Caki2 (cell line): ENCODE measurements at regions not wholly inside any gene's neighbourhood (a gene's known extent, or its start where the extent isn't known, plus 50 kb on each side); places are given as distances from the start of the nearest gene placed in this dataset.

Experiments
- DNase-seq: peaks from one replicate; pipeline ENCODE4 v3.0.0-alpha.2; 2015; ENCODE audit warnings: low read depth
- in situ Hi-C: cut with HindIII; loops from 2 replicates; pipeline ENCODE4 v1.10.0; 2016; ENCODE audit warnings: low sequenced_read_pairs, low pct_unique_long_range_greater_than_20kb, mixed read lengths

DNA sequence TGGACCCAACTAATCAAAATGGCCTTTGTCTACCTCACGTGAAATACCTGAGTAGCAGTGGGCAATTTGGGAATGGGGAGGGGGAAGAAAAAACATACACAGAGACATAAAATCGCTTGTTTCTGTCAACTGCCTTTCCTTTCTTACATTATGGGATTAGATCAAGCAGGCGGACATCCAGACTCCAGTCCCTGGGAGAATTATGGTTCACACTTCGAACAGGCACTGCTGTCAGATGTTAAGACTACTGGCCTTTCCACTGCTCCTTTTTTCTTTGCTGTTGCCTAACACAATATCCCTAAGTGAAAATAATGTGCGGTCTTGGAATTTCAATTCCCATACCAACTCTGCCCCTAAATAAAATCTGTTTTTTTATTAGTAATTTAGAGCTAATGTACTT is 1719.7 kb upstream of the SLC10A2 start:
- in situ Hi-C loops = no loop called here
- DNase-seq = no peak

DNA sequence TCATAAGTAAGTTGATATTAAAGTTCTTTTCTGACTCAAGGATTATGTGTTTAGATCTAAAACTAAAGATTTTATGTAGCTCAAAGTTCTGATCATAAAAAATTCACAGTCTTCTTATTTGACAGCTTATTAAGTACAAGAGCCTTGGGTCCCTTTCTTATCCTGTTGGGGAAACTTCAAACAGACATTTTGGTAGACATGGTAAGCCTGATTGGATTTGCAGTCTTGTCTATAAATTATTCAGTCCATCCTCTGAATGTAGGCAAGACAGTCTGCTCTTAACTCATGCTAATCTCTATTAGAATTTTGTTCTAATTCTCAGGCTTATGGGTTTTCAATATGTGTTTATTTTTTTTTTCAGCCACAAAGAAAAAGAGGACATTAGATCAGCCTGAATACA is 1718.7 kb upstream of the SLC10A2 start:
- in situ Hi-C loops = no loop called here
- DNase-seq = no peak

DNA sequence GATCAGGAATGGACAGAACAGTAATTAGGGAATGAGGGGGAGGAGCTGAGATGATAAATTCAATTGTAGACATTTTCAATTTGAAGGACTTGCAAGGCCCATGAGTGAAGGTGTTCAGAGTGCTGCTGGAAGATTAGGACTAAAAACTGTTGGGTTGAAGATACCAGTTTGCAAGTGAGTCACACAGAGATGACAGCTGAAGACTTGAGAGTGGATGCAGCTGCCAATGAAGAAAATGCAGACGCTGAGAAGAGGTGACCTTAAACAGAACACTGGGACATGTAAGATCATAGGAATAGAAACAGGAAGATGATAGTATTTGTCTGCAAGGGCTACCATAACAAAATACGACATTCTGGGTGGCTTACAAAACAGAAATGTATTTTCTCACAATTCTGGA is 1716.5 kb upstream of the SLC10A2 start:
- in situ Hi-C loops = no loop called here
- DNase-seq = no peak

DNA sequence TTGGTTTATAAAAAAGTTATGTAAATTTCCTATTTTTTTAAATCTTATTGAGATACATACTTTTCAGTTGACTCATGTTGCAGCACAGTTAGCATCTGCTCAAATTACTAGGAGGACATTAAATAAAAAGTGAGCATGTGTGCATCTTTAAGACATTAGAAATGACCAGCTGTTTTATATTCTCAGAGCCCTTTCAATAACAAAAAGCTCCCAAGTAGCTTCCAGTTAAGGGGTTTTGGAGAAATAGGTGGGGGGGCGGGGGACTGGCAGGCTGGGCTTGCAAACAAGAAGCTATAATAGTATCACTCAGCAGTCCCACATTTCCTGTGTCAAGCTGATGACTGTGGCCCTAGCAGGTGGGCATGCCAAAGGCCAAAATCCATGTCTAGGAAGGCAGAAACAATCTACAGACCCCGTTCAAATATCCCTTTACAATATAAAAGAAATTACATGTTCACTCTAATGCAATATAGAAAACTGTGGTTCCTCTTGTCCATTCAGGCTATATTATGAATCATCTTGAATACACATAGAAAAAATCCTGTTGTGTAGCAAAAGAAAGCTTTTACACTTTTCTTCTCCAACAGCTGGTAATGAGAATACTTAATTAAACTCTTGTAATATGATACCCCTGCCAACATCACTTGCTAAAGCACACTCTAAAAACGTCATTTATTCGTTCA is 1713.2 kb upstream of the SLC10A2 start:
- no peak for DNase-seq
- in situ Hi-C loops = no loop called here

DNA sequence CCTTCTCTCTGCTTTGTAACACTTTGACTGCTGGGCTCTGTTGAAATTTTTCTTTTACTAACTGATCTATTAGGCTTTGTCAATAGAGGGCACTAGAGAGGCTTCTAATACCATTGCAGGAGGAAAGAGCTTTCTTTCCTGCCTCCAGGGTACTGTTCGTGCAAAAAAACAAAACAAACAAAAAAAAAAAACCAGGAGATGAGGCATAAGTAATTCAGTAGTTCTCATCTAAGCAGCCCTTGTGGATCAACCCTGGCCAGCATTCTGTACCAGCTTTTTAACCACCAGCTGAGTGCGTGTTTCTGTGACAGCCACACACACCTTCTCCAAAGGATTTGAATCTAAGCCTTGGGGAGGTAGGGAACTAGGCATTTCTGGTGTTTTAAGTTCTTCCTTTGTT is 1707.6 kb upstream of the SLC10A2 start:
- peak; percentile 59 for DNase-seq

DNA sequence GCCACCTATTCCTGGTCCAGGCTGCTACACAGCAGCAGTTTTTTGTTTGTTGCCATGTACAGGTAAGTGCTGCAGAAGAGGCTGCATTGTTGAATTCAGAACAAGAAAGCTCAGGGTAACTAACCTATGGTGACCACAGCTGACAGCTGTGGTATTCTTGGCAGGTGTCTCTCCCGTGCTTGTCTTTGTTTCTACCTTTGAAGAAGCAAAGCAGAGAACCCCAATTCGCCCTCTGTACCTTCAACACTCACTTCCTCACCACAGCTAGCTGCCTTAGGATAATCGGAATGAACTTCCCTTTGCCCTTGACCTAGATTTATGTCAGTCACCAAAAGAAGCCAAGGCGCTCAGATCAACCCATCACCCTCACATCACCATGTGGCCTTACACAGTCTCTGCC is 1703.3 kb upstream of the SLC10A2 start:
- DNase-seq = no peak
- in situ Hi-C loops = no loop called here

More for the DNA sequence above, 1707.6 kb upstream of the SLC10A2 start:
- in situ Hi-C loops = no loop called here

DNA sequence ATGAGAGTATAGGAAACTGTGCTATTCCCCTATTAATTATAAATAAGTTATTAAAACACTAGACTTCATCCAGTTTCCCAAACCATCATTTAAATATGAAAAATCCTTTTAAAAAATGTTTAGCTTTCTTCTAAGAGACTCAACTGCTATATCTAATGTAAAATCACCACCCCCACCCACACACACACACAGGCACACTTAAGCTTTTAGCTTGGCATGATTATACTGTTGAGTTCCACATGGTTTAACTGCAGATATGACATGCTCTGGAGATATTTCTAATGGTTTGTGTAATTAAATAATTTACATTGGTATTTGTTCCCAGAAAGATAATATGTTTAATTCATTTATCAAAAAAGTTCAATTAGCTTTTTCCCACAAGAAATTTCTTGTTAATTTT is 1700.1 kb upstream of the SLC10A2 start:
- in situ Hi-C loops = no loop called here
- no peak for DNase-seq

DNA sequence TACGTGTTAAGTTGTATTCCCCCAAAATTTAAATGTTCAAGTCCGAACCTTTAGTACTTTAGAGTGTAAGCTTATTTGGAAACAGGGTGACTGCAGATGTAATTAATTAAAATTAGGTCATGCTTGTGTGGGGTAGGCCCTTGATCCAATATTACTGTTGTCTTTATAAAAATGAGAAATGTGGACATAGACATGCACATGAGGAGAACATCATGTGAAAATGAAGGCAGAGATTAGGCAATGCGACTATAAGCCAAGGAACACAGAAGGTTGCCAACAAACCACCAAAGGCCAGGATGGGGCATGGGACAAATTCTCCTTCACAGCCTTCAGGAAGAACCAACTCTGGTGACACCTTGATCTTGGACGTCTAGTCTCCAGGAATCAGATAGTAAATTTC is 1698.4 kb upstream of the SLC10A2 start:
- in situ Hi-C loops = no loop called here
- no peak for DNase-seq

DNA sequence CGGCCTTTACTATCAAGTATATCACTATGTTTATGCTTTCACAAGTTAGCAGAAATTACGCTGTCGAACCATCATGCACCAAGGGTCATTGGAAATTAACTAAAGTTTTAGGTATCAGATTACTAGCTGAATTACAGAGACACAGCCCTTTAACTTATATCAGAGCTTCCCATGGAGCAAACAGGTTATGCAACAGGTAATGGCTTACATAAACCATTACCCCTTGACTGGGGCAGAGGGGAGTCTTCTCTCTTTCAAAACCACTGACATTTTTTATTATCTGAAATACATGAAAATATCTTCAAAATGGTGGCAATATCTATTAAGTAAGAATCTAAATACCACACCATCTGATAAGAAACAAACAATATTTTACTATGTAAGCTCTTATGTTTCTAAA is 1692.9 kb upstream of the SLC10A2 start:
- DNase-seq = no peak
- in situ Hi-C loops = no loop called here

DNA sequence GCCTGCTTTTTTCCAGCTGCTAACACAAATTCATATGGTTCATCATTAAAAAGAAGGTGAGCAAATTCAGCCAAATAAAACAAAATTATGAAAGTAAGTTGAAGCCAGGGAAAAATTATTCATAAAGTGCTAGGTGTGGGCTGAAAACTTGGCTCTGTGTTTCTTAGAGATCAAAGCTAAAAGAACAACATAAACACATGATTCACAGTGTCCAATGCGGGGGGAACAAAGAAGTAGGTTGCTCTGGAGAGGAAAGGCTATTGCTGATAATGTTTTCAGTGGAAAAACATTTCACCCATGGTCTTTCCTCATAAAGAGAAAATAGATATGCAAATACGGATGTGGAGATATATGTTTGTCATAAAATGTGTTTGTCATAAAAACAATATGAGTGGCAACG is 1691.5 kb upstream of the SLC10A2 start:
- in situ Hi-C loops = no loop called here
- no peak for DNase-seq

DNA sequence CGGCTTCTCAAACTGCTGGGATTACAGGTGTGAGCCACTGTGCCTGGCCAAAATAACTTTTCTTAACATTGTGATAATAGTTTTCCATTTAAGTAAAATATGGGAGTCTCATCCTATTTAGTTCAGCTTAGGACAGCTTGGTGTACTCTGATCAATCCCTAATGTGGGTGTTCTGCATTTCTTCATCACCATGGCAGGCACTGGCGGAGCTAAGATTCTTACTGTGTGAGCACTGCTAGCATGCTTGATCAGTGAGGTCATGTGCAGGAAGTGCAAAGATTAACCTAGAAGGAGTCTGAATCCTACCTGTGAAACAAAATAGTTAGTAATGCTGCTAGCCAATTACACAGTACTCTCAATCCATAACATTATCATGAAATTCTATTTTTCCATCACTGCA is 1684.2 kb upstream of the SLC10A2 start:
- in situ Hi-C loops = no loop called here
- DNase-seq = peak; percentile 1

DNA sequence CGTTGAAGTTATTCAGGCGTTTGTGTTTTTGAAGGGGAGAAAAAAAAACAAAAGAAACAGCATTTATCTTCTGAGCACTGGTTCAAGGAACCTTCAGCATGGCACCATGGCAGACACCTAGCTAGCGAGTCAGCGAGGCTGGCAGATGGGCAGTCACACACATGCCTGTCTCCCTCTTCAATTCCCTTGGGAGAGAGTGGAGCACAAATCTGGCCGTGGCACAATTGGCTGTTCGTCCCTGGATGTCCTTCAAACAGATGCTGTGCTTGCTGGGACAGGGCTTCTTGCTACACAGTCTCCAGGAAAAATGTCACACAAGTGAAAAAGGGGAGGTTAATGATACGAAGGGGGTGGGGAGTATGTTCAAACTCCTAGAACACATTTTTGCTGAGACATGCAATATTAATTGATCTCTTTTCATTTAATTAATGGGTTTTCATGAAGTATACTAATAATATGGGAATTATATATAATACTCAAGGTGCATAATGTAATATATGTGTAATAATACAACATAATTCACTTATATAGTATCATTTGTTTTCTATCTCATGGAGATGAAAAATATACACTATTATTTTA is 1674.5 kb upstream of the SLC10A2 start:
- no peak for DNase-seq
- in situ Hi-C loops = no loop called here

DNA sequence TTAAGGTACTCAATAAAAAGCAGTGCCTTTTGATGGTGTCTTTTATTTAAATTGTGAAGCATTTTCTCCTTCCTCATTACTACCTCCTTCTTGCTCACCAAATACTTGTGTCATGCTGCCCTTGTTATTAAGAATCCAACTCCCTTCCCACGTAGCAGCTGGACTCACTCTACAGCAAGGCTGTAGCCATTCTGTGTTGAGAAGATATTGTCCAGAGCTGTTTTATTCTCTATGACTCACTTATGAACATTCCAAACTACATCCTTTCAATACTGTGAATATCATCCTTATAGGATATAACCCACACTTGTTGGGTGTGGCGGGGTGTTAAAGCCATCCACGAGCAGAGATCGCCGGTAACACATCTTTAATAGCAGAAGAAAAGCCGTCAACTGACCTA is 1671.5 kb upstream of the SLC10A2 start:
- in situ Hi-C loops = no loop called here
- DNase-seq = no peak

DNA sequence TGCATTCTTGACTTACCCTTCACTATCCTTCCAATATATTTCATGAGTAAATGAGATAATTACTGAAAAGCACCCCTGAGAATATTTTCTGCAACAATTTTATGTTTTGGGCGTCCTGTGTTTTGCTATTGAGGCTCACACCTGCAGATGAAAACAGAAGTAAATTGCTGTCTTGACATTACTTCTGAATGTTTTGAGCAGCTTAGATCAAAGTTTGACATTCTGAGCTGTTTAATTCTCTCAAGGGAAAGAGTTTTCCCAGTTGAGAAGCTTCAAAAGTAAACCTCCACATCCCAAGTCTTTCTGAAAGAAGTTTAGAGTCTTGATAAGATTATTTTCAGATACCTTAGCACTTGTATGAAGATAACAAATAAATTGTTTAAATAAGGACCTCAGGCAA is 1667.2 kb upstream of the SLC10A2 start:
- in situ Hi-C loops = no loop called here
- no peak for DNase-seq

DNA sequence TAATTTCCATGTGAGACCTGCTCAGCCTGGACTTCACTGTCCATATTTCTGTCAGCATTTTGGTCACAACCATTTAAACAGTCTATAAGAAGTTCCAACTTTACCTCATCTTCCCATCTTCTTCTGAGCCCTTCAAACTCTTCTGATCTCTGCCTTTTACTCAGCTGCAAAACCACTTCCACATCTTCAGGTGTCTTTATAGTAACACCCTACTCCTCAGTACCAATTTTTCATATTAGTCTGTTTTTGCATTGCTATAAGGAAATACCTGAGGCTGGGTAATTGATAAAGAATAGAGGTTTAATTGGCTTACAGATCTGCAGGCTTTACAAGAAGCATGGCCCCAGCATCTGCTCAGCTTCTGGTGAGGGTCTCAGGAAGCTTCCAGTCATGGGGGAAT is 1648.9 kb upstream of the SLC10A2 start:
- DNase-seq = no peak
- in situ Hi-C loops = no loop called here

DNA sequence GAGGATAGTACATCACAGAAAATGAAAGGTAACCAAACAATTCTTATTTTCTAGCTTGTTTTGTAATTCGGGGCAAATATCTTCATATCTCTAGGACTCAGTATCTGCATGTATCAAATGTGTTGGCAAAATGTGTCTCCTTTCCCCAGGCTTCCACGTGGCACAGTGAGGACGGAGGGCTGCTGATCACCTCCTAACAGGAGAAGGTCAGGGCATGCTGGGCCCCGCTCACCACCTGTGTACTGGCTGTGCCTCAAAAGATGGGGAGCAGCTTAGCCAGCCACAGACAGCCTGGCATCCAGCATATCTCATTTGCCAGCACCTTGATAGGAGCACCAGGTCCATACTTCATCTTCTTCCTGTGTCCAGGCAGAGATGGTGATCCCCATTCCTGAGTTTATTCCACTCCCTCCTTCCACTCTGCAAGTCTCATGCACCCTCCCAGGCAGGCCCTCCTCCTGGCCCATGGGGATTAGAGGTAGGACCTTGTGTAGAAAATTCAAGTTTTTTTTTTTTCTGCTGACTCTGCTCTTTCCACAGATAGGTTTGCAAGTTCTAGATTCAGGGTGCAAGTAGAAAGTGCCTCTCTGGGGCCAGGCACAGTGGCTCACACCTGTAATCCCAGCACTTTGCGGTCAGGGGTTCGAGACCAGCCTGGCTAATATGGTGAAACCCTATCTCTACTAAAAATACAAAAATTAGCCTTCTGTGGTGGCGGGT is 1639.0 kb upstream of the SLC10A2 start:
- no peak for DNase-seq
- in situ Hi-C loops = no loop called here

DNA sequence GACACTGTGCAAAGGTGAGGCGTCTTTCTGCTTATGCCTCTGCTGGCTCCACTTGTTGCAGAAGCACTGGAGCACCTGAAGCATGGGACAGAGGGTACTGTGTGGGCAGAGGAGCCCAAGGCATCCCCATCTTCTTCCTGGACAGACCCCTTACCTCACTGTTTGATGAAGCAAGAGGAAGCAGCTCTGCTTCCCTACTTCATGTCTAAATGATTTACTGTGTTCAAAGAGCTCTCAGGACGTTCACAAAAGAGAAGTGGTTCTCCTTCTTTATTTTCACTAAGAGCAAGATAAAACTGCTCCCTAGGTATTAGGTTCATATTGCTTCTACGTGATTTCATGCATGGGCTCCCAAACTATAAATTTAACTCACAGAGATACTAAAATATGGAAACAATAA is 1635.4 kb upstream of the SLC10A2 start:
- DNase-seq = no peak
- in situ Hi-C loops = no loop called here

DNA sequence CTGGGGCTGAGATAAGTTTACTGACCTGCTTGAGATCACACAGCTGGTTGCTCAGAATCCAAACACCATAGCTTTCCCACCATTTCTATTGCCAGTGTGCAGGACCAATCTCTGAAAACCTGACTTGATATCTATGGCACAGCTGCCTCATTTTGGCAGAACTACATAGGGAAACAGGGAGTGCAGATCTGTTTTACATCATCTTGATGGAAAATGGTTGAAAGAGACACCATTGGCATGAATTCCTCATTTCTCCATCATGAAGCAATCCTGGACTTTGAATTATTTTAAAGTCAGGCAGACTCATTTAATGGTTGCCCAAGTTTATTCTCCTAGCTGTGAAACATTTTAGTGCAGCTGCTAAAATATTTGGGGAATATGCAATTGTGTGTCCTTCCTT is 1628.2 kb upstream of the SLC10A2 start:
- in situ Hi-C loops = no loop called here
- DNase-seq = no peak

DNA sequence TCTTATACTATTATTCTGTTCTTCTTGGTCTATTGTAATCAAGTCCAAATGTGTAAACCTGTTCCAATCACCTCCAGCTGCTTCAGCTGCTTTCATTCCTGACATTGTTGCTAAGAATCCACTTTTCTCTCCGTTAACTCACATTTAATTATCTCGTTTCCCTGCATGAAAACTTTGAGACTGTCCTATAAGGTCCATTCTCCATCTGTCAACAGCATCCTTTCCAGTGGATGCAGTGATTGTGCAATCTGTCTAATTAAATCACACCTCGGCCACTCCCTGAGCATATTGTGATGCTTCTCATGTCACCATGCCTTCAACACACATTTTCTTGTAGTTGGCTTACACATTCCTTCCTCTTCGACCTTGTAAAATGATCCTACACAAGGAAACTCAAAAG is 1626.9 kb upstream of the SLC10A2 start:
- DNase-seq = no peak
- in situ Hi-C loops = no loop called here
